ENCODE measurements at regions not wholly inside any gene's neighbourhood (a gene's known extent, or its start where the extent isn't known, plus 50 kb on each side); places are given as distances from the start of the nearest gene placed in this dataset.
"Not testable (repeated sequence)": the region's sequence is repeated elsewhere in the genome, so short reads cannot be mapped to it uniquely, and the experiment has no call there.

- DNase-seq = peak; percentile 99
Measured at GRCh38 chr21:31530897-31531705, 128.4 kb upstream of the SOD1 start.

GRCh38 chr21:31530364-31530763, 129.1 kb upstream of the SOD1 start:
- DNase-seq = no peak

- no peak for DNase-seq
Measured at GRCh38 chr21:31529406-31529805, 130.1 kb upstream of the SOD1 start.

- no peak for DNase-seq
Measured at GRCh38 chr21:31526040-31526439, 133.5 kb upstream of the SOD1 start.

GRCh38 chr21:31524140-31524539, 135.4 kb upstream of the SOD1 start:
- DNase-seq = no peak

GRCh38 chr21:31521515-31521914, 138.0 kb upstream of the SOD1 start:
- no peak for DNase-seq

GRCh38 chr21:31520561-31521098, 138.9 kb upstream of the SOD1 start:
- DNase-seq = no peak

- no peak for DNase-seq
Measured at GRCh38 chr21:31518580-31518979, 140.9 kb upstream of the SOD1 start.

GRCh38 chr21:31517664-31518414, 141.7 kb upstream of the SOD1 start:
- no peak for DNase-seq

- no peak for DNase-seq
Measured at GRCh38 chr21:31515253-31515652, 144.2 kb upstream of the SOD1 start.

GRCh38 chr21:31514598-31514997, 144.9 kb upstream of the SOD1 start:
- peak; percentile 20 for DNase-seq

- not testable (repeated sequence) for DNase-seq
Measured at GRCh38 chr21:31513541-31513940, 146.0 kb upstream of the SOD1 start.

- DNase-seq = not testable (repeated sequence)
Measured at GRCh38 chr21:31511999-31512398, 147.5 kb upstream of the SOD1 start.

GRCh38 chr21:31511258-31511657, 148.2 kb upstream of the SOD1 start:
- DNase-seq = no peak

- DNase-seq = no peak
Measured at GRCh38 chr21:31509194-31510017, 150.1 kb upstream of the SOD1 start.

- DNase-seq = no peak
Measured at GRCh38 chr21:31505975-31506374, 153.5 kb upstream of the SOD1 start.

GRCh38 chr21:31503939-31504338, 155.6 kb upstream of the SOD1 start:
- no peak for DNase-seq

GRCh38 chr21:31503467-31503866, 156.0 kb upstream of the SOD1 start:
- no peak for DNase-seq

- DNase-seq = no peak
Measured at GRCh38 chr21:31502537-31503143, 156.9 kb upstream of the SOD1 start.

GRCh38 chr21:31501926-31502325, 157.6 kb upstream of the SOD1 start:
- no peak for DNase-seq

GRCh38 chr21:31500982-31501381, 156.9 kb upstream of the TIAM1 start:
- DNase-seq = no peak

GRCh38 chr21:31500071-31500470, 156.0 kb upstream of the TIAM1 start:
- DNase-seq = no peak

- no peak for DNase-seq
Measured at GRCh38 chr21:31498985-31499384, 154.9 kb upstream of the TIAM1 start.
